ENCODE measurements at regions not wholly inside any gene's neighbourhood (a gene's known extent, or its start where the extent isn't known, plus 50 kb on each side); places are given as distances from the start of the nearest gene placed in this dataset.
"Not testable (repeated sequence)": the region's sequence is repeated elsewhere in the genome, so short reads cannot be mapped to it uniquely, and the experiment has no call there.

- DNase-seq = not testable (repeated sequence)
Observed at GRCh38 chr6:8619408-8619807, 184.1 kb upstream of the SLC35B3 start.

- DNase-seq = no peak
Observed at GRCh38 chr6:8608737-8609136, 173.4 kb upstream of the SLC35B3 start.

- no peak for DNase-seq
Observed at GRCh38 chr6:8589941-8590729, 154.8 kb upstream of the SLC35B3 start.

GRCh38 chr6:8588176-8588575 is 152.8 kb upstream of the SLC35B3 start:
- DNase-seq = no peak

- no peak for DNase-seq
Observed at GRCh38 chr6:8583291-8583690, 147.9 kb upstream of the SLC35B3 start.

- DNase-seq = no peak
Observed at GRCh38 chr6:8579372-8579771, 144.0 kb upstream of the SLC35B3 start.

GRCh38 chr6:8578006-8578405 is 142.7 kb upstream of the SLC35B3 start:
- DNase-seq = no peak

- no peak for DNase-seq
Observed at GRCh38 chr6:8574749-8575468, 139.6 kb upstream of the SLC35B3 start.

GRCh38 chr6:8574311-8574710 is 139.0 kb upstream of the SLC35B3 start:
- DNase-seq = no peak

- DNase-seq = no peak
Observed at GRCh38 chr6:8570256-8570920, 135.0 kb upstream of the SLC35B3 start.

GRCh38 chr6:8562125-8562524 is 126.8 kb upstream of the SLC35B3 start:
- no peak for DNase-seq

- DNase-seq = no peak
Observed at GRCh38 chr6:8558953-8559352, 123.6 kb upstream of the SLC35B3 start.

GRCh38 chr6:8557014-8557748 is 121.8 kb upstream of the SLC35B3 start:
- no peak for DNase-seq

GRCh38 chr6:8556370-8557013 is 121.1 kb upstream of the SLC35B3 start:
- DNase-seq = no peak

- DNase-seq = no peak
Observed at GRCh38 chr6:8551993-8552392, 116.6 kb upstream of the SLC35B3 start.

- DNase-seq = no peak
Observed at GRCh38 chr6:8551386-8551785, 116.0 kb upstream of the SLC35B3 start.

- DNase-seq = no peak
Observed at GRCh38 chr6:8549074-8549790, 113.9 kb upstream of the SLC35B3 start.

- DNase-seq = no peak
Observed at GRCh38 chr6:8546496-8546895, 111.2 kb upstream of the SLC35B3 start.

GRCh38 chr6:8545336-8545735 is 110.0 kb upstream of the SLC35B3 start:
- no peak for DNase-seq

GRCh38 chr6:8543714-8544113 is 108.4 kb upstream of the SLC35B3 start:
- DNase-seq = no peak

- no peak for DNase-seq
Observed at GRCh38 chr6:8539453-8539852, 104.1 kb upstream of the SLC35B3 start.

GRCh38 chr6:8536122-8536521 is 100.8 kb upstream of the SLC35B3 start:
- DNase-seq = no peak
